ENCODE measurements at regions not wholly inside any gene's neighbourhood (a gene's known extent, or its start where the extent isn't known, plus 50 kb on each side); places are given as distances from the start of the nearest gene placed in this dataset.

- intact Hi-C loops (cut with micrococcal nuclease; ENCODE audit: unreplicated experiment) = no loop called here
- no peaks in the 10 kb centered on the region for H3K4me1 ChIP-seq (ENCODE audit: control insufficient read depth, insufficient read depth, low read length)
- ChIA-PET POLR2A (no interaction called here), SMC1A (ENCODE audit: uncharacterized antibody, unreplicated experiment) (interaction anchor here (0.9 kb wide), 1 partner anchor 13 kb away, joined by 3 read pairs; no protein-coding TSS in a partner anchor), CTCF (interaction anchor here (0.6 kb wide), 1 partner anchor 13 kb away, joined by 3 read pairs; no protein-coding TSS in a partner anchor), RAD21 (ENCODE audit: unreplicated experiment) (no interaction called here)
- TF ChIP-seq GATAD2B (conservative IDR thresholded peaks at IDR 0.05; ENCODE audit: low read depth) (no peak), POLR2AphosphoS2 (IDR thresholded peaks at IDR 0.05; ENCODE audit: low read depth, low read length) (no peak), NFXL1 (IDR thresholded peaks at IDR 0.05; ENCODE audit: borderline replicate concordance) (no peak), RB1 (IDR thresholded peaks at IDR 0.05; ENCODE audit: borderline replicate concordance) (no peak), NFYB (IDR thresholded peaks at IDR 0.05; ENCODE audit: insufficient read depth, low read depth, low read length) (no peak), ZSCAN29 (IDR thresholded peaks at IDR 0.05) (no peak), MYB (IDR thresholded peaks at IDR 0.05; ENCODE audit: borderline replicate concordance, low read depth, low read length) (no peak), ELK1 (IDR thresholded peaks at IDR 0.05; ENCODE audit: low read depth, low read length) (no peak), LARP7 (IDR thresholded peaks at IDR 0.05) (no peak), RCOR1 (conservative IDR thresholded peaks at IDR 0.05; ENCODE audit: low read depth, low read length) (no peak)
- H3K36me3 ChIP-seq (ENCODE audit: control insufficient read depth in 2 of 2, insufficient read depth in 2 of 2, low read length in 1 of 2) = no peaks in the 10 kb centered on the region
- no peak overlapping the region for H3K9ac ChIP-seq (ENCODE audit: control insufficient read depth, insufficient read depth, low read length)
- WGBS (ENCODE audit: insufficient coverage, insufficient replicate concordance, low lambda C conversion rate, missing lambda C conversion rate) = 0% methylated on average over 1 of the region's 1 CpG
- H3K4me3 ChIP-seq = no peak overlapping the region
- no peaks in the 10 kb centered on the region; a peak in 1 of 4 replicates for H3K27me3 ChIP-seq (replicated peaks in 1 of 2; ENCODE audit: control insufficient read depth in 2 of 2, insufficient read depth in 2 of 2, low read length in 1 of 2)
- in situ Hi-C loops (cut with MboI) = no loop called here
- H2AFZ ChIP-seq (ENCODE audit: control insufficient read depth, low read depth, low read length) = no peak overlapping the region
- BruUV-seq (replicated peaks) = no TSS peak
- no peak overlapping the region for H3K27ac ChIP-seq (ENCODE audit: control insufficient read depth, insufficient read depth)
- H4K20me1 ChIP-seq (ENCODE audit: control insufficient read depth, insufficient read depth) = no peaks in the 10 kb centered on the region
- H3K4me2 ChIP-seq (ENCODE audit: control insufficient read depth, insufficient read depth) = no peak overlapping the region
- H3K79me2 ChIP-seq (ENCODE audit: control insufficient read depth, insufficient read depth, low read length) = no peaks in the 10 kb centered on the region
- H3K9me3 ChIP-seq (replicated peaks; ENCODE audit: control insufficient read depth, insufficient read depth, low read length) = no peaks in the 10 kb centered on the region
- no peak for DNase-seq (ENCODE audit: low read depth, low spot score)
- ATAC-seq = no peak
- no peak for FAIRE-seq
Observed at GRCh38 chr12:105733579-105733978, 403.1 kb downstream of the C12orf75 start.
